GM19455 (cell line): ENCODE measurements at regions not wholly inside any gene's neighbourhood (a gene's known extent, or its start where the extent isn't known, plus 50 kb on each side); places are given as distances from the start of the nearest gene placed in this dataset.
"Not testable (repeated sequence)": the region's sequence is repeated elsewhere in the genome, so short reads cannot be mapped to it uniquely, and the experiment has no call there.

Experiments
- ATAC-seq: cut with Tn5 transposase; IDR thresholded peaks from one replicate; pipeline ENCODE4 v1.9.1; 2021; ENCODE audit not compliant: unreplicated experiment

DNA sequence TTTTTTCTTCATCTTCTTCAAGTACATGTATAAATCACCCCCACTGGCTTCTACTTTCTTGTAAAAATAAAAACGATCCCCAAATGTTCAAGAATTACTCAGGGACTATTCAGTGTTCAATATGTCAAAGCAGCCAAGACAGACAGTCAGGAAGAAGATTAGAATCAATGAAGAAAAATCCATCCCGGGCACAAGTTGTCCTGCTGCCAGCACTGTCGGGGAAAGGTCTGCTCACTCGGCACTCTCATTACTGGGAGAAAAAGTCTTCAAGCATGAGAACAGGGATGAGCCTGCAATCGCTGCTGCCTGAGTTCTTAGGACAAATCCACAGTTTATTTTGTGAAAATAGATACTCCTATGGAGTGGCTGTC, 482.8 kb upstream of the KLHL29 start:
- ATAC-seq: no peak

DNA sequence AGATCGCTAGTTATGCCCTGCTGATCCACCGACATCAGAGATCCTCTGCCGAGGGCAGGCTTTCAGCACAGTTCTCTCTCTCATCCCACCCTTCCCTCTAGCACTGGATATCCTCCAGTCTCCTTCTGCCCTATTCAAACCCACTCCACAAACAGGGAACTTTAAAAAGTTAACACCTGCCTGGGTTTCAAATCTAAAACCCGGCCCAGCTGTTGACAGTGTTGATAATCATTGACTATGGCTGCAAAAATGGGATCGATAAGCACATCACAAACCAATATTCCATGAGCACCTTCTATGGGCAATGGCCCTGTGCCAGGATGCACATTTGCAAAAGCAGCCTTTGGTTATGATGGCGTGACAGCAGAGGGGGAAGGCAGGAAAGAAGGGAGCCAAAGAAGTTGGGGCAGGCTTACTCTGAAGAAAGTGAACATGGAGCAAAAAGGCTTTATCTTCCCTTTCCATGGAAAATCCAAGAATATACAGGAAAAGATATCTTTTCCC, 482.3 kb upstream of the KLHL29 start:
- no peak for ATAC-seq

DNA sequence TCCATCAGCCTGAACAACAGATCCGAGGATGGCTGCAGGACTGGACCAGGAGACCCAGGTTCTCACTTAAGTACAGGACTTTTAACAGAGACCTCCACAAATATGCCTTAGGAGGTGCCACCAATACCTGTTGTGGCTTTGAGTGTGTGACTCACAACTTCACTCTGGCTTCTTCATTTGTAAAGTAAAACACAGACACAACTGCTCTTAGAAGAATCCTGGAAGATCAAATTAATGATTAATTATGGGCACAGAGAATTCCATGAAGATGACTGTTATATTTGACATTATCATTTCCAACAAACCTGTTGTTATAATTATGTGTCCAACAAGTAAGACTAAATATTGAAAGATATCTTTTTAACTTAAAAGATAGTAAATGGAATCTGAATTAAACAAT, 481.4 kb upstream of the KLHL29 start:
- no peak for ATAC-seq

DNA sequence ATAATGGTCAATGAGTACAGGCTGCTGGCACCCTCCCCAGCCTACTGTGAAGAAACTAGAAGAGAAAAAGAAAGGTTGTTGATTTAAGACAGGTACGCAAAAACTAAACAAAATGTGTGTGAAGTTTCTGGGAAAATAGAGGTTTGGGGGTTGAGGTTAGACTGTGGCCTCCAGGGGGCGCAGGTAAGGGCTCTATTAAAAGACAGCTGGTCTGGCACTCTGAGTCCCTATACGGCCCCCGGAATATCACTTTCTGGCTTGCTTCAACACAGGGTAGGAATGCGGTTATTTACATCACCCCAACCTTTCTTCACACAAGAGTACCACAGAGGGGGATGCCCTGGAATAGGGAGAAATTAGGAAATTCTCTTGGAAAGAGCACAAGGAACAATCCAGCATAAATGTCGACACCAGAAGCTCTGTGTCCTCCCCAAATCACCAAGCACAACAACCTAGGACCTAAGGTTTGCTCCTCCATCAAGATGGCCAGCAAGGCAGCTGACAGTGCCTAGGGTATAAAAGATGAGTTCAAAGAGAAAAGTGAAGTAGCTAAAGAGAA, 480.8 kb upstream of the KLHL29 start:
- no peak for ATAC-seq

DNA sequence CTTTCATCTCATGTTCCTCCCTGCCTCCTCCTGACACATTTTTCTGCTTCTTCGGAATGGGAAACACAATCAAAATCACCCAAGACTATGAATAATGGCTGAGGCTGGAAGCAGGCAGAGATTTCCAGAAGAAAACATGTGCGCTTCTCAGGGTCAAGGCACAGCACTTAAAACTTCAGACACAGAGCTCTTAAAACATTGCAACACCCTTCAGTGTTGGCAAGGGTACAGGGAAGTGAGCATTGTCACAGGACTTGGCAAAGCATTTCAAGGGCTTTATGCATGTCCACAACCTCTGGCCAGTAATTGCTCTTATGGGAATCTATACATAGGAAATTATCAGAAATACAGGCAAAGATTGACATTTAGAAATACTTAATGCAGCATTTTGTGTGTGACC, 477.6 kb upstream of the KLHL29 start:
- no peak for ATAC-seq

DNA sequence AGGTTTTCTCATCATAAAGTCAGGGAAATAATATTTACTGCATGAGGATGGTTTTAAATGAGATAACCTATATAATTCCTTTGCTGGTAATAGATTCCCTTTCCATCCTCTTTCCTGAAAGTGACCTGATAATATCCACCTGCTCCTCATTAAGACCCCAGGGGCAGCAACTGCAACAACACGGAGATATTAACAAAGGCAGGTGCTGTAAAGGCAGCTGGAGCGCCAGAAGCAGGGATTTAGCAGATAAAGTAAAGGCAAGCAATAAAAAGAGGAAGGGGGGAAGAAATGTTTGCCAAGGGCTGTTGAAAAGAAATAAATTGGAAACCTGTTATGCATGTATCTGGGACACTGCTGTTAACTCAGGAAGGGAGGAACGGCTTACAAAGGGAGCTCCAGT, 472.6 kb upstream of the KLHL29 start:
- no peak for ATAC-seq

DNA sequence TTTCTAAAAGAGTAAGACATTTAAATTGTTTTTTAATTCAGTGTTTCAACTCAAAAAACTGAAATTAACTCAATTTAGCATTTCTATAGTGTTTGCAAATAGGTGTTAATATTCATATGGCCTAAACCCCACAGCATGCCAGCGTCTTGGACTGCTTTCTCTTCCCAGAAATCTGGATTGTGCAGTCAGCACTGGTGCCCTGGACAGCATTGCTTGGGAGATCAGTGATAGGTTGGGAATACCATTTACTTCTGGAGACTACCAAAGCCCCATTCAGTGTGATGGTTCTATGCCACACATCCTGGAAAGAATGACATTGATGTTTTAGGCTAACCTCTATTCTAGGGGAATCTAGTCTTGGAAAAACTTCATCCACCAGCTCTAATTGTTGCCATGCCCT, 455.0 kb upstream of the KLHL29 start:
- ATAC-seq: no peak

DNA sequence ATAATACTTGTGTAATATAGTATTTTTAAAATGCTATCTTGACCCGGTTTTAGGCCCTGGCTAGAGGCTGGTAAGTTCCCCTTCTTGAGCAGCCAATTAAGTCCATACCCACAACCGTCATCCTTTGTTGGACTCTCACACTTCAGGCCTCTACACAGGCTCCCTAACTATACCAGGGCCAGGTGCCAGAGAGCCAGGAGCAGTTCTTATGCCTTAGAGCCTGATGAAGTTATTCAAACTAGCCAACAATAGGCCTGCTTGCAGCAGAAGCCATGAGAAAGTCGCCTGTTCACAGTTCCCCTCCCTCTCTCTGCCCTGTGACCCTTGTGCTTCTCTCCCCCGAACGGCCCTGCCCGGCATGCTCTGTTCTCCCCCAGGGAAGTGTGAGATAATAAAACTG, 454.2 kb upstream of the KLHL29 start:
- ATAC-seq: no peak

DNA sequence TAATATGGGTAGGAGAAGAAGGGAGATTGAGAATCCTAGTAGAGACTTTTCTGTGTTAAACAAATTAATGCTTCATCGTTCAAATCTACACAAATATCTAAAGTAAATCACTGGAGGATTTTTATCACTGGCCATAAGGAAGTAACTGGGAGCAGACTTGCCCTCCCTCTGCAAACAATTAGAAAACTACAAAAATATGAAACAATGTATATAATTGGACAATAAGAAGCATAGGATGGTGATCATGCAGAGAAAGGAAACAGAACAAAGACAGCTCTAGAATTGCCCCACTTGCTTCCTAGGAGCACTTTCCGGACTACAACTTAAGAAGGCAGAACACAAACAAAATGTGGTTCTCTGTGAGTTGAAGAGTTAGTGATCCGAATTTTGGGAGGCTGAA, 452.7 kb upstream of the KLHL29 start:
- ATAC-seq: no peak

DNA sequence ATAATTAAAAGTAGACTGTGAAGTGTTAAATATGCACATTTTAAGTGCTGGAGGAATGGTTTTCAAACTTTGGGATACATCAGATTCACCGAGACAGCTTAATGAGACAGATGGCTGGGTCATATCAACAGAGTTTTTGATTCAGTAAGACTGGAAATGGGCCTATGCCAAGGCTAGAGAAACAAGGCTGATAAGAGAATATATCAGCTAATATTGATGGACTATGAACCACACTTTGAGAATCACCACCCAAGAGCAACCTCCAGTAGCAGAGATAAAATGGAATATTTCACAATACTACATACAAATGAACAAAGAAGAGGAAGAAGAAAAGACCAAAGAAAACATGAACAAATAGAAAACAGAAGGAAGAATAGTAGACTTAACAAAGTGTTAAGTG, 450.2 kb upstream of the KLHL29 start:
- no peak for ATAC-seq

DNA sequence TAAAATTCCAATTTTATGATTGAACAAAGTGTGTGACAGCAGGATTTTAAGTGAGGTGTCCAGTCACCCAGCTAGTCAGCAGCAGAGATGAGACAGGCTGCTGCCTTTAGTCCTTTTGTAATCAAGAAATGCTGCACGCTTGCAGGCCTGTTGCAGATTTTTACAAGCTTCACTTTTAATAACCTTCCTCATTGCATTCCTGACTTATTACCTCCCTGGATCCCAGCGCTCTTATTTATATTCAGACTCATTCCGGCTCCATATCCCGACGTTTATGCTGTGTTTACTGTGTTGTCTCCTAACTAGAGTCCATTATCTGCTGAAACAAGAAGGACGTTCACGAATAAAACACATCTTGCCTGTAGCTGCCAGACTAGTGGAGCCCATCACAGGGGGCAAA, 442.5 kb upstream of the KLHL29 start:
- ATAC-seq: no peak

DNA sequence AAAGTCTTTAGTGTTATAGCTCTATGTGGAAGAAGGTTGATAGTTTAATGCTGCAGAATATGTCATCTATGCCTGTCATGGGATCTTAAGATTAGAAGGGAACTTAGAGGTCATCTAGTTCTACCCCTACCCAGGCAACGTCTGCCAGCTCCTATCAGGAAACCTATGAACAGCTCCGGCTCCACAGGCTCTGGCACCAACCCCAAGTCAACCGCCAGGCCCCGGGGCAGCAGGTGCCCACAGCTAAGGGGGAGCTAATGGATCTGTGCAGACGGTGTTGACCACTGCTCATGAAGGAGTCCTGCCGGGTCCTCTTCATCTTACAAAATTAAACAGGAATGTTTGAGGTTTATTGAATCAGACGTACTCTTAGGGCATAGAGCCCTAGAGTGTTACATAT, 440.8 kb upstream of the KLHL29 start:
- no peak for ATAC-seq

DNA sequence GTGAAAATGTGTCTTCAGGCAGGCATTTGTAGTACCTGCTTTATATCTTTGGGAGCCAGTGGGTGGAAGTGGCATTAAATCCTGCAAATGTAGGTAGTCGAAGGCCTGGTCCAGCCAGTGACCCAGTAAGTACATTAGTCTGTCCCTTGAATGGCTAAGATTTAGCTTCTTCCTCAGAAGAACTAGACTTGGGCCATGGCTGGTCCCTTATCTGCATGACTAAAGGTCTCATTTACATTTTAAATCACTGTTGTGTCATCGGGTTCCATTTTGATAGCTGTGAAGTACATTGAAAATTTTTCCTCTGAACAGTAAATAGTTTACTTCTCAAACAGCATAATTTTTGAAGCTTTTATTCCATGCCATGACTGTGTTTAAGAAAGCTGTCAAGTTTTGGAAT, 438.4 kb upstream of the KLHL29 start:
- no peak for ATAC-seq

DNA sequence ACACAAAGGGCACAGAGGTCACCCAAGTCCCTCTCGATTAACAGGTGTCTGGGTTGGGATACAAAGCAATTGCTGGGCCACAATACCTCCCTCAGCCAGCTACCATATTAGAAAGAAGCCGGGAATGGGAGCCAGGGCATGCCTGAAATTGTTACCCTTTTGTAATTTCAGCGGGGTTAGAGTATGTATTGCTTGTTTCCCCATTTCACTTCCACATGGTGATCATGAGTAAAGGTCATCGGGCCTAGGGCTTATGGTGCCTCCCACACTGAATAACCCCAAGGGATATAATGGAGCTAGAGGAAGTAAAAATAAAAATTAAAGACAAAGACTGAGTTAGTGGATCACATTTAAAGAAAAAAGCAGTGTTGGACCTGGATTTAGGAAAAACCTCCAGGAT, 437.2 kb upstream of the KLHL29 start:
- no peak for ATAC-seq

DNA sequence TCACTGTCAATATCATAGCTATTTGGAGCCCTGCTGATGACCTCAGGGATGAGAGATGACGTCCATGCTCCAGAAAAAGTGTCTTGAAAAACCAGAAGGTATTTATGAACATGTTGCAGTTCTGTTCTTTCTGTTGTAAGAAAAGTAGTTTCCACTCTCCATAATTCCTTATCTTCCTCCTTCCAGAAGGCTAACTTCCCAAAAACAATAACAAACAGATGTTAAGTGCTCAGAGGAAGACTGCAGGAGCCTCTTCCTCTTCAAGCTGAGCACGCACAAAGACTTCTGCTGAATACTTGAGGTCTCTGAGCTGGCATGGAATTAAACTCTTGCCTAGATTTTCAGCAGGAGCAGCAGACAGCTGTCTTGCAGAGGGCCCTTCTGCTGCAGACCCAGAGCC, 434.5 kb upstream of the KLHL29 start:
- no peak for ATAC-seq

DNA sequence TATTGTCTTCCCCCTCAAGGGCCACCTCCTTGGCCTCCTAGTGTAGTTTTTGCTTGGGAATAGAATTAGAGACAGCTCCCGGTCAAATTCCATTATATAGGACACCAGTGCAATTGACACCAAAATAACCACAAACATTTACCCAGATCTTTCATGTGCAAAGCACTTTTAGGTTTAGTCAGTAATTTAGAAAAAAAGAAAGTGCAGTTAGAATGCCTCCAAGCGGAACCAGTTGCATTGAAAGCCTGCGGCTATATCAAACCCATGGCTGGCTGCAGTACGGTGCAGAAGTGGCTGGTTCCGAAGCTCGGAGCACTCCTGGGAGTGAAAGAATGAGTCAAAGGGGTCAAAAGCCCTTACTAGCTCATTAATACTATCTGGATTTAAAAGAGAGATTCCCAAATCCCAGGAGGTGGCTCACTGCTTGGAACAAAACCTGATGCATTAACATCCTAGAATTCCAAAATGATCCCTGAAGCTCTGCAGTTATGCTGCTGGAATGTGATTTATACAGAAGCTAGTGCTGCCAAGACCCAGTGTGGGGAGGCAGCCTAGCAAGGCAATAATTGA, 432.2 kb upstream of the KLHL29 start:
- ATAC-seq: no peak

DNA sequence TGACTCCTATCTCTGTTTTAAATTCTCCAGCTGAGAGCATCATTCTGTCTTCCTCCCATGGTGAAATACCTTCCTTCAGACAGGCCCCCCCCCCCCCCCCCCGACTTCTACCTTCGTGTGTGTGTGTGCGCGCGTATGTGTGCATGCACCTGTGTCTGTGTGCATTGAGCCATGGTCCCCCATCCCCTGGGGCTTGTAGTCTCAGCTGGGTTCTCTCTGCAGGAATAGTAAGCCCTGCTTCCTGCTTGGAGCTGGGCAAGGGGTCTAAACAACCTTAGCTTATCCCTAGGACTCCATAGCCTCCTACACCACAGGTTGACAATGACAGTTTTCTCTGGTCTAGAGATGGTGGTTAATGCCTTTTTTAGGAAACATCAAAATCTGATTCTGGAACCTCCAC, 427.5 kb upstream of the KLHL29 start:
- no peak for ATAC-seq

DNA sequence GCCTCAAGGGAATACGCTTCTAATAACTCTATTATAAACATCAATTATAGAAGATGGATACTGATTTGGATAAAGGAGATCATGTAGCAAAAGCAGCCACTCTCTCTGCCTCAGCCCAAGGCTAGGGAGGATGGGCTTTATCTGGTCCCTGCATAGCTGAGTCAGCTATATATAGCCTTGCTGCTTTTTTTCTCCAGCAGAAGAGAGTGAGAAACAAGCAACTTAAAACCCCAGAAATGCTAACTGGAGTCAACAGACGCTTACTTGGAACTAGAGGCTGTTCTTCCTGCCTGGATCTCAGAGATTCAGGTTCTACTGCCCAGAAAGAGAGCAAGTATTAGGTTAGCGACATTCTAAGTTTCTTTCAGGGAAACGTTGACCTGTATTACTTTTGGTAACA, 426.7 kb upstream of the KLHL29 start:
- no peak for ATAC-seq

DNA sequence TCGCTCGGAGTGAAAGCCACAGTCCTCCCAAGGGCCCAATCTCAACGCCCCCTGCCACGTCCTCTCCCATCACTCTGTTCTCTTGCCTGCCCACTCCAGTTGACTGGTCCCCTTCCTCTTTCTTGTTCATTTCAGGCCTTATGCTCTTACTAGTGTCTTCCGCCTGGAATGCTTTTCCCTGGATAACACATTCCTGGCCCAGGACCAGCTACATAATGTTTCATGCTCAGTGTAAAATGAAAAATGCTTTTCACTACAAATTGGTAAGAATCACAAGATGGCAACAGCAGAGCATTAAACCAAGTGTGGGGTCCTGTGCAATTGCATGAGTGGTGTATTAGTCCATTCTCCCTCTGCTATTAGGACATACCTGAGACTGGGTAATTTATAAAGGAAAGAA, 417.2 kb upstream of the KLHL29 start:
- no peak for ATAC-seq

DNA sequence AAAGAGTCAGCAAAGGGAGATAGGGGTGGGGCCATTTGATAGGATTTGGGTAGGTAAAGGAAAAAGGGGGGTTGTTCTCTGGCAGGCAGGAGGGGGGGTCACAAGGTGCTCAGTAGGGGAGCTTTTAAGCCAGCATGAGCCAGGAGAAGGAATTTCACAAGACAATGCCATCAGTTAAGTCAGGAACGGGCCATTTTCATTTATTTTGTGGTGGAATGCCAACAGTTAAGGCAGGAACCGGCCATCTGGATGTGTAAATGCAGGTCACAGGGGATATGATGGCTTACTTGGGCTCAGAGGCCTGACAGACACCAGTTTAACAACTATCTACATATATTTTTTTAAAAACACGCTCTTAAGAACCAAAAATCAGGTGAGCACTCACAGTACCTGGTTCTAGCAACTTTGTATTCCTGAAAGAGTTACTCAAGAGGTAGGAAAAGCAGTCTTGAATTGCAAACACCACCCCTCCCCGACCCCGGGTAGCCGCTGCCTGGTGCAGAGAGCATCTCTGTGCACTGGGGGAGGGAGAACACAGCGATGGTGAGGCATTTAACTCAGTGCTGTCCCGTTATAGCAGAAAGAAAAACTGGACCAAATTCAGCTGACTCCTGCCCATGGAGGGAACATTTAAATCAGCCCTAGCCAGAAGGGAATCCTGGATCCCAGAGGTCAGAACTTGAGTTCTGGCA, 414.5 kb upstream of the KLHL29 start:
- ATAC-seq: no peak

DNA sequence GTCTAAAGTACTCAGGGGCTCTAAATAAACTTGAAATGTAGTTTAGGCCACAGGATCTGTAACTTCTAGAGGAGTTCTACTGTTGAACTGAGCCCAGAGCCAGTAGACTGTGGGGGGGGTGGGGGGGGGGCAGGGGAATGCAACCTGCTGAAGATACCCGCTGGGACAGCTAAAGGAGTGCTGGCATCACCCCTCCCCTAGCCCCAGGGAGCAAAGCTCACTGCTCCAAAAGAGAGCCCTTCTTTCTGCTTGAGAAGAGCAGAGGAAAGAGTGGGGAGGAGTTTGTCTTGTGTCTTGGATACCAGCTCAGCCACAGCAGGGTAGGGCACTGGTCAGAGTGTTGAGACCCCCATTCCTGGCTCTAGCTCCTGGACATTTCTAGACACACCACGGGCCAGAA, 414.0 kb upstream of the KLHL29 start:
- ATAC-seq: no peak

DNA sequence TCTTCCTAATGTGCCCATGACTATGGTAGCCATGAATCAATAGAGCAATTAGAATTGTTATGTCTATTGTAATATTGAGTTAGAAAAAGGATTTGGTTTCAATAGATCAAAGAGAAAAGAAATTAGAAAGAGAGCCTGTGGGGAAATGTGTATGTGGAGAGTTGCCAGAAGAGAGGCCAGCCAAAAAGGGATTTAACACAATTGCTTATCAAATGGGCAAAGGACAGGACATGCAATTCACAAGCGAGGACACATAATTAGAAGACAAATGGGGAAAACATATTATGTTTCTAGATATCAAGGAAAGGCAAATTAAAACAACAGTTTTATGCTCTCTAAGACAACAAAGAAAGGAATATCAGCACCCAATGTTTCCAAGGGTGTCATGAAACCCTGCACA, 403.2 kb upstream of the KLHL29 start:
- no peak for ATAC-seq

DNA sequence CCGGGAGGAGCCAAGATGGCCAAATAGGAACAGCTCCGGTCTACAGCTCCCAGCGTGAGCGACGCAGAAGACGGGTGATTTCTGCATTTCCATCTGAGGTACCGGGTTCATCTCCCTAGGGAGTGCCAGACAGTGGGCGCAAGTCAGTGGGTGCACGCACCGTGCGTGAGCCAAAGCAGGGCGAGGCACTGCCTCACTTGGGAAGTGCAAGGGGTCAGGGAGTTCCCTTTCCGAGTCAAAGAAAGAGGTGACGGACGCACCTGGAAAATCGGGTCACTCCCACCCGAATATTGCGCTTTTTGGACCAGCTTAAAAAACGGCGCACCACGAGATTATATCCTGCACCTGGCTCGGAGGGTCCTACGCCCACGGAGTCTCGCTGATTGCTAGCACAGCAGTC, 400.8 kb upstream of the KLHL29 start:
- ATAC-seq: not testable (repeated sequence)
